Common myeloid progenitor, CD34-positive (primary cell): ENCODE measurements at regions not wholly inside any gene's neighbourhood (a gene's known extent, or its start where the extent isn't known, plus 50 kb on each side); places are given as distances from the start of the nearest gene placed in this dataset.

Source experiments
- CTCF ChIA-PET: fragments of 350-600 bp; sonication (Branson Sonifier 250); formaldehyde crosslinking; loops from one replicate; lab custom pipeline; 2021; ENCODE audit warnings: antibody characterized with exemption; lab: Charles Lee
- POLR2A ChIA-PET: fragments of 350-600 bp; sonication (Branson Sonifier 250); formaldehyde crosslinking; loops from one replicate; lab custom pipeline; 2021; ENCODE audit warnings: antibody characterized with exemption; lab: Charles Lee
- DNase-seq, 3 donors: peaks; one replicate each; pipeline versions ENCODE4 v3.0.0 to v3.0.0-alpha.2; 2013
- H3K27ac ChIP-seq, 2 experiments: 1 replicate in 1 of 2; 2 replicates in 1 of 2; pipeline ENCODE4 v1.7.0; 2013; ENCODE audit warnings: inconsistent platforms in 2 of 2, low read length in 2 of 2, mild to moderate bottlenecking in 2 of 2, low read depth in 1 of 2, moderate library complexity in 1 of 2; ENCODE audit not compliant: severe bottlenecking in 2 of 2, insufficient read depth in 1 of 2, poor library complexity in 1 of 2
- H3K27me3 ChIP-seq, 5 experiments: replicated peaks in 2 of 5; 1 replicate in 3 of 5; 2 replicates in 2 of 5; pipeline versions ENCODE4 v1.6.1 to v1.7.0; 2013; ENCODE audit warnings: low read length in 4 of 5, mild to moderate bottlenecking in 2 of 5, moderate library complexity in 2 of 5, inconsistent platforms in 1 of 5; ENCODE audit not compliant: insufficient read depth in 5 of 5, control insufficient read depth in 4 of 5
- H3K36me3 ChIP-seq, 4 experiments: 1 replicate in 2 of 4; 2 replicates in 2 of 4; pipeline versions ENCODE4 v1.6.1 to v1.7.0; 2013; ENCODE audit warnings: low read length in 3 of 4, control low read depth in 1 of 4, mild to moderate bottlenecking in 1 of 4; ENCODE audit not compliant: control insufficient read depth in 4 of 4, insufficient read depth in 4 of 4
- H3K4me1 ChIP-seq, 4 experiments: 1 replicate in 3 of 4; 2 replicates in 1 of 4; pipeline versions ENCODE4 v1.6.1 to v1.7.1; 2013; ENCODE audit warnings: low read length in 3 of 4, mild to moderate bottlenecking in 3 of 4, control low read depth in 1 of 4, inconsistent platforms in 1 of 4, moderate library complexity in 1 of 4; ENCODE audit not compliant: control insufficient read depth in 4 of 4, insufficient read depth in 4 of 4; ENCODE audit errors: control extremely low read depth in 1 of 4
- H3K4me3 ChIP-seq, 7 experiments: 1 replicate in 4 of 7; 2 replicates in 3 of 7; pipeline versions ENCODE4 v1.5.1 to v1.7.0; 2013; ENCODE audit warnings: mild to moderate bottlenecking in 7 of 7, low read length in 6 of 7, moderate library complexity in 6 of 7, inconsistent platforms in 2 of 7, low read depth in 2 of 7, control low read depth in 1 of 7; ENCODE audit not compliant: insufficient read depth in 4 of 7, control insufficient read depth in 1 of 7; ENCODE audit errors: extremely low read depth in 1 of 7
- H3K9me3 ChIP-seq, 5 experiments: 1 replicate in 4 of 5; 2 replicates in 1 of 5; pipeline versions ENCODE4 v1.6.1 to v1.7.1; 2013; ENCODE audit warnings: low read length in 4 of 5, mild to moderate bottlenecking in 2 of 5, inconsistent platforms in 1 of 5, low read depth in 1 of 5, moderate library complexity in 1 of 5; ENCODE audit not compliant: control insufficient read depth in 4 of 5, insufficient read depth in 2 of 5; ENCODE audit errors: control extremely low read depth in 1 of 5
- WGBS: methylation state at CpG from one replicate; pipeline ENCODE4 v1.1.5; 2013; ENCODE audit not compliant: insufficient coverage; 5-methylcytosine and 5-hydroxymethylcytosine counted together

GRCh38 chr6:141267420-141267819 lies 865.3 kb upstream of the GJE1 start:
- WGBS = 96% methylated on average over 5 of the region's 6 CpGs
- H3K4me3 ChIP-seq = no peak overlapping the region
- H3K9me3 ChIP-seq = no peaks in the 10 kb centered on the region
- no peaks in the 10 kb centered on the region for H3K36me3 ChIP-seq
- no peak for DNase-seq
- H3K27me3 ChIP-seq = no peaks in the 10 kb centered on the region
- H3K27ac ChIP-seq = no peak overlapping the region
- POLR2A ChIA-PET = no interaction called here
- CTCF ChIA-PET = no interaction called here
- H3K4me1 ChIP-seq = no peaks in the 10 kb centered on the region

GRCh38 chr6:141265756-141266623 lies 866.7 kb upstream of the GJE1 start:
- Histone ChIP-seq H3K9me3 (no peaks in the 10 kb centered on the region), H3K4me1 (no peaks in the 10 kb centered on the region), H3K27ac (no peak overlapping the region), H3K4me3 (no peak overlapping the region), H3K27me3 (no peaks in the 10 kb centered on the region), H3K36me3 (no peaks in the 10 kb centered on the region)
- WGBS = 67% methylated on average over 1 of the region's 4 CpGs
- POLR2A ChIA-PET = no interaction called here
- no peak for DNase-seq
- CTCF ChIA-PET = no interaction called here

GRCh38 chr6:141264101-141264500 lies 868.6 kb upstream of the GJE1 start:
- H3K27me3 ChIP-seq = no peaks in the 10 kb centered on the region
- no peaks in the 10 kb centered on the region for H3K4me1 ChIP-seq
- H3K36me3 ChIP-seq = no peaks in the 10 kb centered on the region
- no peaks in the 10 kb centered on the region for H3K9me3 ChIP-seq
- ChIA-PET POLR2A (no interaction called here), CTCF (no interaction called here)
- H3K27ac ChIP-seq = no peak overlapping the region
- no peak for DNase-seq
- 90% methylated on average over 3 of the region's 4 CpGs for WGBS
- no peak overlapping the region for H3K4me3 ChIP-seq

GRCh38 chr6:141261672-141262060 lies 871.1 kb upstream of the GJE1 start:
- H3K27me3 ChIP-seq = no peaks in the 10 kb centered on the region
- H3K36me3 ChIP-seq = no peaks in the 10 kb centered on the region
- no peaks in the 10 kb centered on the region for H3K9me3 ChIP-seq
- WGBS = 100% methylated on average over 1 of the region's 4 CpGs
- no peak for DNase-seq
- no peak overlapping the region for H3K4me3 ChIP-seq
- CTCF ChIA-PET = no interaction called here
- no peak overlapping the region for H3K27ac ChIP-seq
- POLR2A ChIA-PET = no interaction called here
- no peaks in the 10 kb centered on the region for H3K4me1 ChIP-seq

GRCh38 chr6:141261016-141261671 lies 871.6 kb upstream of the GJE1 start:
- no peak for DNase-seq
- Histone ChIP-seq H3K4me1 (no peaks in the 10 kb centered on the region), H3K27me3 (no peaks in the 10 kb centered on the region), H3K36me3 (no peaks in the 10 kb centered on the region), H3K27ac (no peak overlapping the region), H3K4me3 (no peak overlapping the region), H3K9me3 (no peaks in the 10 kb centered on the region)
- ChIA-PET POLR2A (no interaction called here), CTCF (no interaction called here)
- WGBS = 94% methylated on average over 9 of the region's 10 CpGs

- ChIA-PET POLR2A (no interaction called here), CTCF (no interaction called here)
- no peaks in the 10 kb centered on the region for H3K27me3 ChIP-seq
- no peaks in the 10 kb centered on the region for H3K9me3 ChIP-seq
- no peak overlapping the region for H3K4me3 ChIP-seq
- H3K27ac ChIP-seq = no peak overlapping the region
- DNase-seq = no peak
- WGBS = 97% methylated on average over 7 of the region's 7 CpGs
- no peaks in the 10 kb centered on the region for H3K36me3 ChIP-seq
- H3K4me1 ChIP-seq = no peaks in the 10 kb centered on the region
Measured at GRCh38 chr6:141260627-141261015, 872.1 kb upstream of the GJE1 start.

- Histone ChIP-seq H3K4me1 (no peaks in the 10 kb centered on the region), H3K27ac (no peak overlapping the region), H3K4me3 (no peak overlapping the region), H3K36me3 (no peaks in the 10 kb centered on the region), H3K27me3 (no peaks in the 10 kb centered on the region), H3K9me3 (no peaks in the 10 kb centered on the region)
- no peak for DNase-seq
- ChIA-PET CTCF (no interaction called here), POLR2A (no interaction called here)
- 90% methylated on average over 2 of the region's 5 CpGs for WGBS
Measured at GRCh38 chr6:141259807-141260206, 872.9 kb upstream of the GJE1 start.
